ENCODE measurements at regions not wholly inside any gene's neighbourhood (a gene's known extent, or its start where the extent isn't known, plus 50 kb on each side); places are given as distances from the start of the nearest gene placed in this dataset.
"Not testable (repeated sequence)": the region's sequence is repeated elsewhere in the genome, so short reads cannot be mapped to it uniquely, and the experiment has no call there.

- ATAC-seq (no peak), DNase-seq (no peak)
- Mint-ChIP-seq H3K27ac (no peak overlapping the region), H3K4me1 (no peaks in the 10 kb centered on the region), H3K4me3 (no peak overlapping the region), H3K27me3 (no peaks in the 10 kb centered on the region), H3K36me3 (ENCODE audit: low read depth) (no peaks in the 10 kb centered on the region)
- H3K9me3 ChIP-seq (ENCODE audit: control insufficient read depth, low read length, poor library complexity, severe bottlenecking), result no peaks in the 10 kb centered on the region
Observed at GRCh38 chr6:78505178-78505577, 362.2 kb upstream of the IRAK1BP1 start.

- H3K9me3 ChIP-seq (ENCODE audit: control insufficient read depth, low read length, poor library complexity, severe bottlenecking), result no peaks in the 10 kb centered on the region
- Mint-ChIP-seq H3K27me3 (peaks cover 4% of the 10 kb centered on the region), H3K36me3 (ENCODE audit: low read depth) (no peaks in the 10 kb centered on the region), H3K4me1 (no peaks in the 10 kb centered on the region), H3K27ac (no peak overlapping the region), H3K4me3 (no peak overlapping the region)
- DNase-seq (no peak), ATAC-seq (no peak)
Observed at GRCh38 chr6:78511009-78511408, 356.3 kb upstream of the IRAK1BP1 start.

- DNase-seq (no peak), ATAC-seq (no peak)
- Mint-ChIP-seq H3K4me1 (no peaks in the 10 kb centered on the region), H3K4me3 (no peak overlapping the region), H3K27ac (peak overlapping the region; percentile 37), H3K27me3 (peaks cover 4% of the 10 kb centered on the region), H3K36me3 (ENCODE audit: low read depth) (no peaks in the 10 kb centered on the region)
- no peaks in the 10 kb centered on the region for H3K9me3 ChIP-seq (ENCODE audit: control insufficient read depth, low read length, poor library complexity, severe bottlenecking)
Observed at GRCh38 chr6:78513856-78514255, 353.5 kb upstream of the IRAK1BP1 start.

- Mint-ChIP-seq H3K36me3 (ENCODE audit: low read depth) (no peaks in the 10 kb centered on the region), H3K4me3 (no peak overlapping the region), H3K4me1 (no peaks in the 10 kb centered on the region), H3K27ac (no peak overlapping the region), H3K27me3 (peaks cover 4% of the 10 kb centered on the region)
- no peaks in the 10 kb centered on the region for H3K9me3 ChIP-seq (ENCODE audit: control insufficient read depth, low read length, poor library complexity, severe bottlenecking)
- no peak for DNase-seq
- ATAC-seq, result no peak
Observed at GRCh38 chr6:78515271-78515670, 352.1 kb upstream of the IRAK1BP1 start.

- H3K27ac Mint-ChIP-seq, result no peak overlapping the region
- peaks cover 4% of the 10 kb centered on the region for H3K27me3 Mint-ChIP-seq
- no peak for DNase-seq
- H3K9me3 ChIP-seq (ENCODE audit: control insufficient read depth, low read length, poor library complexity, severe bottlenecking), result no peaks in the 10 kb centered on the region
- no peak for ATAC-seq
- no peaks in the 10 kb centered on the region for H3K36me3 Mint-ChIP-seq (ENCODE audit: low read depth)
- H3K4me1 Mint-ChIP-seq, result no peaks in the 10 kb centered on the region
- H3K4me3 Mint-ChIP-seq, result no peak overlapping the region
Observed at GRCh38 chr6:78517399-78517798, 350.0 kb upstream of the IRAK1BP1 start.

GRCh38 chr6:78523622-78524021, 343.7 kb upstream of the IRAK1BP1 start:
- H3K9me3 ChIP-seq (ENCODE audit: control insufficient read depth, low read length, poor library complexity, severe bottlenecking), result no peaks in the 10 kb centered on the region
- H3K27ac Mint-ChIP-seq, result no peak overlapping the region
- no peak overlapping the region for H3K4me3 Mint-ChIP-seq
- H3K4me1 Mint-ChIP-seq, result no peaks in the 10 kb centered on the region
- H3K36me3 Mint-ChIP-seq (ENCODE audit: low read depth), result no peaks in the 10 kb centered on the region
- no peaks in the 10 kb centered on the region for H3K27me3 Mint-ChIP-seq
- DNase-seq, result no peak
- ATAC-seq, result no peak

GRCh38 chr6:78525976-78526375, 341.4 kb upstream of the IRAK1BP1 start:
- Mint-ChIP-seq H3K27ac (no peak overlapping the region), H3K27me3 (no peaks in the 10 kb centered on the region), H3K4me1 (peaks cover 3% of the 10 kb centered on the region), H3K4me3 (no peak overlapping the region), H3K36me3 (ENCODE audit: low read depth) (no peaks in the 10 kb centered on the region)
- H3K9me3 ChIP-seq (ENCODE audit: control insufficient read depth, low read length, poor library complexity, severe bottlenecking), result no peaks in the 10 kb centered on the region
- ATAC-seq, result no peak
- DNase-seq, result no peak

GRCh38 chr6:78526432-78526831, 340.9 kb upstream of the IRAK1BP1 start:
- peaks cover 3% of the 10 kb centered on the region for H3K4me1 Mint-ChIP-seq
- ATAC-seq (no peak), DNase-seq (no peak)
- H3K9me3 ChIP-seq (ENCODE audit: control insufficient read depth, low read length, poor library complexity, severe bottlenecking), result no peaks in the 10 kb centered on the region
- H3K27me3 Mint-ChIP-seq, result no peaks in the 10 kb centered on the region
- H3K27ac Mint-ChIP-seq, result no peak overlapping the region
- no peaks in the 10 kb centered on the region for H3K36me3 Mint-ChIP-seq (ENCODE audit: low read depth)
- no peak overlapping the region for H3K4me3 Mint-ChIP-seq

- no peak overlapping the region for H3K27ac Mint-ChIP-seq
Observed at GRCh38 chr6:78528926-78529325, 338.4 kb upstream of the IRAK1BP1 start.

GRCh38 chr6:78530208-78530607, 337.1 kb upstream of the IRAK1BP1 start:
- Mint-ChIP-seq H3K4me1 (peaks cover 3% of the 10 kb centered on the region), H3K36me3 (ENCODE audit: low read depth) (no peaks in the 10 kb centered on the region), H3K27me3 (no peaks in the 10 kb centered on the region), H3K27ac (no peak overlapping the region), H3K4me3 (no peak overlapping the region)
- DNase-seq (no peak), ATAC-seq (no peak)
- no peaks in the 10 kb centered on the region for H3K9me3 ChIP-seq (ENCODE audit: control insufficient read depth, low read length, poor library complexity, severe bottlenecking)

More at GRCh38 chr6:78528926-78529325, 338.4 kb upstream of the IRAK1BP1 start:
- H3K9me3 ChIP-seq (ENCODE audit: control insufficient read depth, low read length, poor library complexity, severe bottlenecking), result no peaks in the 10 kb centered on the region
- Mint-ChIP-seq H3K27me3 (no peaks in the 10 kb centered on the region), H3K36me3 (ENCODE audit: low read depth) (no peaks in the 10 kb centered on the region), H3K4me3 (no peak overlapping the region), H3K4me1 (peaks cover 3% of the 10 kb centered on the region)
- no peak for DNase-seq
- ATAC-seq, result no peak

- Mint-ChIP-seq H3K4me1 (peaks cover 3% of the 10 kb centered on the region), H3K4me3 (no peak overlapping the region), H3K27me3 (no peaks in the 10 kb centered on the region), H3K36me3 (ENCODE audit: low read depth) (no peaks in the 10 kb centered on the region), H3K27ac (no peak overlapping the region)
- DNase-seq, result no peak
- no peak for ATAC-seq
- no peaks in the 10 kb centered on the region for H3K9me3 ChIP-seq (ENCODE audit: control insufficient read depth, low read length, poor library complexity, severe bottlenecking)
Observed at GRCh38 chr6:78533426-78533825, 333.9 kb upstream of the IRAK1BP1 start.

GRCh38 chr6:78533876-78534275, 333.5 kb upstream of the IRAK1BP1 start:
- H3K4me1 Mint-ChIP-seq, result peaks cover 3% of the 10 kb centered on the region
- H3K4me3 Mint-ChIP-seq, result no peak overlapping the region
- DNase-seq, result no peak
- ATAC-seq, result no peak
- no peaks in the 10 kb centered on the region for H3K9me3 ChIP-seq (ENCODE audit: control insufficient read depth, low read length, poor library complexity, severe bottlenecking)
- H3K27me3 Mint-ChIP-seq, result no peaks in the 10 kb centered on the region
- H3K36me3 Mint-ChIP-seq (ENCODE audit: low read depth), result no peaks in the 10 kb centered on the region
- no peak overlapping the region for H3K27ac Mint-ChIP-seq

- ATAC-seq, result no peak
- H3K9me3 ChIP-seq (ENCODE audit: control insufficient read depth, low read length, poor library complexity, severe bottlenecking), result no peaks in the 10 kb centered on the region
- no peak overlapping the region for H3K27ac Mint-ChIP-seq
- no peak for DNase-seq
- no peak overlapping the region for H3K4me3 Mint-ChIP-seq
- H3K36me3 Mint-ChIP-seq (ENCODE audit: low read depth), result no peaks in the 10 kb centered on the region
- H3K27me3 Mint-ChIP-seq, result no peaks in the 10 kb centered on the region
- no peaks in the 10 kb centered on the region for H3K4me1 Mint-ChIP-seq
Observed at GRCh38 chr6:78538002-78538401, 329.3 kb upstream of the IRAK1BP1 start.

GRCh38 chr6:78547636-78548035, 319.7 kb upstream of the IRAK1BP1 start:
- H3K27ac Mint-ChIP-seq; DNase-seq; H3K27me3 Mint-ChIP-seq; ATAC-seq; H3K4me1 Mint-ChIP-seq; H3K4me3 Mint-ChIP-seq; H3K9me3 ChIP-seq (ENCODE audit: control insufficient read depth, low read length, poor library complexity, severe bottlenecking); H3K36me3 Mint-ChIP-seq (ENCODE audit: low read depth): not testable (repeated sequence)

- Mint-ChIP-seq H3K4me1 (no peaks in the 10 kb centered on the region), H3K27me3 (no peaks in the 10 kb centered on the region), H3K36me3 (ENCODE audit: low read depth) (peaks cover 2% of the 10 kb centered on the region), H3K27ac (no peak overlapping the region), H3K4me3 (no peak overlapping the region)
- DNase-seq (no peak), ATAC-seq (no peak)
- H3K9me3 ChIP-seq (ENCODE audit: control insufficient read depth, low read length, poor library complexity, severe bottlenecking), result no peaks in the 10 kb centered on the region
Observed at GRCh38 chr6:78551361-78551760, 316.0 kb upstream of the IRAK1BP1 start.
